Central memory CD4-positive, alpha-beta T cell (primary cell): ENCODE measurements at regions not wholly inside any gene's neighbourhood (a gene's known extent, or its start where the extent isn't known, plus 50 kb on each side); places are given as distances from the start of the nearest gene placed in this dataset.

Source experiments
- DNase-seq: peaks from one replicate; pipeline ENCODE4 v3.0.0; 2022

DNA sequence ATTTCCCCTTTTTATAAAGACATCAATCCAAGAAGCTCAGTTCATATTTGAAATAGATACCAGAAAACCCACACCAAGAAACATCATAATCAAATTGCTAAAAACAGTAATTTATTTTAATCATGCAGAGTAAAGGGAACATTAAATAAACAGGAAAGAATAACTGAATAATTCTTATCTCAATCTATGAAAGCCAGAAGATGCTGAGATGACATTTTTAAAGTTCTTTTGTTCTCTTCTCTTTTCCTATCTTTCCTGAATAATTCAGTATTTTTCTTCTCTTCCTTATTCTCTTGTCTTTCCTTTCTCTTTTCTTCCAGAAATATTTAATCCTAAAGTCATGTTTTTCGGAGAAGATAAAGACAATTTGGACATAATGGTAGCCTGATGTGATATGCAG lies 259.0 kb upstream of the OPRM1 start:
- DNase-seq, result no peak

DNA sequence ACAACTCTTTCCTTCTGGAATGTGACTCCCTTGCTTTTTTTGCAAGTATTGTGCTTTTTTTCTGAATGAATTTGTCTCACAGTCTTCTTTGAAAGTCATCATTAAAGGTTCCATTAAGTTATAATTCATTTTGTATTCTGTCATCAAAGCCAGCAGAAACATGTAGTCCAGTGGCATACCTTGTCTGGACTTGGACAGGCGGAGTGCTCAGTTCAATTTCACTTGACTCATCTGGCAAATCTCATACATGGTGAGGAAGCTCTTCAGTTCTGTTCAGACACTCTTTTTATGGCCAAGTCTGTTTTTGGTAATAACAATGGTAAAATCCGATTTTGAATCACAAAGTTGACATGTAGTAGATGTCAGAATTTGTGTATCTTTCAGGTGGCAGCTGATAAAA lies 260.8 kb upstream of the OPRM1 start:
- no peak for DNase-seq

DNA sequence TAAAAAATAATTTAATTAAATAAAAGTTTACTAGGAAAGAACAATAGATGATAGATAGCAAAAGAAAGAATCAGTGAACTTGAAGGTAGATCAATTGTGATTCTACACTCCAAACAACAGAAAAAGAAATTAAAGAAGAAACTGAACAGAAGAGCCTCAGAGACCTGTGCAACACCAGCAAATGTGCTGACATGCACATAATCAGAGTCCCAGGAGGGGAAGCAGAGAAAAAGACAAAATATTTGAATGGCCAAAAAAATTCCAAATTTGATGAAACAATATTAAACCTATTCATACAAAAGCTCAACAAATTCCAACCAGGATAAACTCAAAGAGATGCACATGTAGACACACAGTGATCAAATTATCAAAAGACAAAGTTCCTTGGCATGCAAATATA lies 267.5 kb upstream of the OPRM1 start:
- DNase-seq, result no peak

DNA sequence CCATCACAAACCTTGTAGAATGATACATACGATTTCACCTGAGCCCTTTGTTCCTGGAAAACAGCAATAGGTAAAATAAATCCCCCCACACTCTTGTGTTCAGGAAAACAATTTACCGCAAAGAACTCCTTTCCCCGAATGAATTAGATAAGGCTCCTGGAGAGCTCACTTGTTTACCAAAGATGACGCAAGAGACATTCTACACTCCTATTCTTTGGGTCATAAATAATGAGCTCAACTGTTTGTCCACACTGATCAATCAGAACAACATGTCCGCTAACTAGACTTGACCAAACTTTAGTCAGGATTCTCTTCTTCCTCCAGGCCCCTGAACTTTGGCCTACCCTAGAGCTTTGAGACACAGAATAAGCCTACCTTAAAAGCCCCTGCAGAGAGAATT lies 271.9 kb upstream of the OPRM1 start:
- DNase-seq, result no peak

DNA sequence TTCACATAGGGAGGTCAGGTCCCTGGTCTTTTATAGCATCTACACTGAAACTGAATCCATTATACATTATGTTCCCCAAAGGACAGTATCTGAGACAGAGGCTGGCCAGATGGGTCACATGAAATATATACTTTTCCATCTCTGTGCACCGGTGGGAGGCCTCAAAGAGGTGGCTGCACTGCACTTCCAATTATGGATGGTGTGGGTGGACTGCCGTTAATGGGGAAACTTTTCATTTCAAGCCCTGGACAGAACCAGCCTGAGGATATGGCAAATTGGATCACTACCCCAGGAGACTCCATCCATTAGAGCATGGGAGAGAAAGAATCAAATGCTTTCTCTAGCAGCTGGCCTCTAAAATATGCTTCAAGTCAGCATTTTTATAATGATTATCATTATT lies 280.5 kb upstream of the OPRM1 start:
- DNase-seq, result no peak

DNA sequence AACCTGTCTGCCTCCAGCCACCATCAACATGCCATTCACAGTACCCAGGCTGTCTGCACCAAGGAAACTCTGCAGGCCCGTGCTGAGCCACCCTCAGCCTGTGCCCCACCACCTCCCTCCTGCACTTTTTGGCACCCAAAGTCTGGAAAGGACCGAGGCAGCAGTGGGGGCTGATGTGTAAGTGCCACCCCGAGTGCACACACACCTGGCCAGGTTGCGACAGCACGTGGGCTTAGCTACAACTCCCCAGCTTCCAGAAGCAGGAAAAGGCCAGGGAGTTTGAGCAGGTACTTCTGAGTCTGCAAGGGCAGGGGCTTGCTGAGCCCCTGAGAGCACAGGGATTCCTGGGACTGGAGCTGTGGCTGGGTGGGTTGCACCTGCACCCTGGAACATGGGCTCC lies 303.3 kb upstream of the OPRM1 start:
- no peak for DNase-seq

DNA sequence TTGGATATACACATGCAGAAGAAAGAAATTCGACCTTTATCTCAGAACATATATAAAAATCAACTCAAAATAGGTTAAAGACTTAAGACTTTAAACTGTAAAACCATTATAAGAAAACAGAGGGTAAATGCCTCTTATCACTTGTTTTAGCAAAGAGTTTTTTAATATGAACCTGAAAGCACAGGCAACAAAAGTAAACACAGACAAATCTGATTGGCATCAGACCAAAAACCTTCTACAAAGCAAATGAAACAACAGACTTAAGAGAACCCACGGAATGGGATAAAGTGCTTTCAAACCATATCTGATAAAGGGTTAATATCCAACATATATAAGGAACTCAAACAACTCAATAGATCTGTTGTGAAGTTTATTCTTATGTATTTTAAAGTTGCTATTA lies 309.9 kb upstream of the OPRM1 start:
- DNase-seq, result no peak

DNA sequence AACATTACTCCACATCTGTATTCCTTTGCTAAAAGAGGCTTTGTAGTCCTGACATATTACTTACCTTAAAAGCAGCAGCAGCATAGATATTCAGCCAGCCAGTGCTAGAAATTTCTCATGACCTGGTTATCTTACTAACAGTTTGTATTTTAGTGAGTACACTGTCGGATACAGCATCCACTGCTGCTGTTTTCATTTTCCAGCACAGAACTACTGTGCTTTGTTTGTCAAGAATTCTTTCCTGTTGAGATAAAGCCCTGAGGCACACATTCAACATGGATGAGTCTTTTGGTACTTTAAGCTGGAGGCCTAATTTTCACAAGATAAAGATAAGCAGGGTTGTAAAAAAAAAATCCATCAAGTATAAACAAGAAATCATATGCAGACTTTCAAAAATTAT lies 311.2 kb upstream of the OPRM1 start:
- no peak for DNase-seq

DNA sequence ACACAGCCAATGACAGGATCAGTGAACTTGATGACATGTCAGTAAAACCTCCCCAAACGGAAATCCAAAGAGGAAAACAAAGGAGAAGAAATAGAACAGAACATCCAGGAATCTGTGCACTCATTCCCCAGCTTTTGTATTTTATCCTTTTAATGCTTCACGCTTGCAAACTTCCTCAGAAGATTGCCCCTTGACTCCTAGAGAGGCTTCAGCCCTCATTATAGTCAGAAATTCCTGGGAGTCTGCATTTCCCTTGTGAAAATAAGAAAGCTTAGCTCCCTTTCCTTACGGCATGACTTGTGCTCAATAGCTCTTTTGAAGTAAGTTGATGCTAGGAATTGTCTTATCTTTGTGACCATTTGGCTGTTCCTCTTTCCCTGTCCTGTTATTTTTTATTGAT lies 313.6 kb upstream of the OPRM1 start:
- no peak for DNase-seq

DNA sequence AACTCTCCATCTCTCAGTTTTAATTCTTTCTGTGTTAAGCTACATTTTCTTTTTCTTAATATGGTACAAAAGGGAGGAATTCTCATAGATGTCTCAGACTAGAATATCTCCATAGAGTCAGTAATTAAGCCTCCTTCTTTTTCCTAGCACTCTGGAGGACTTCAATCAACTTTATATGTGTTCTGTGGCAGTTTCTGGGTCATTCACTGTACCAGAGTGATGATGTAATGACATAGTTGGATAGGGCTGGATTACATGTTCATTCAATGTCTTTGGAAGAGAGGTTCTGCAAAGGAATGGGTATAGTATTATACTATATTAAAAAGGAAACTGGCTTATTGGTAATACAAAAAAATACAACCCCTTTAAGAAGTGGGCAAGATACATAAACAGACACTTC lies 318.3 kb upstream of the OPRM1 start:
- DNase-seq, result no peak

DNA sequence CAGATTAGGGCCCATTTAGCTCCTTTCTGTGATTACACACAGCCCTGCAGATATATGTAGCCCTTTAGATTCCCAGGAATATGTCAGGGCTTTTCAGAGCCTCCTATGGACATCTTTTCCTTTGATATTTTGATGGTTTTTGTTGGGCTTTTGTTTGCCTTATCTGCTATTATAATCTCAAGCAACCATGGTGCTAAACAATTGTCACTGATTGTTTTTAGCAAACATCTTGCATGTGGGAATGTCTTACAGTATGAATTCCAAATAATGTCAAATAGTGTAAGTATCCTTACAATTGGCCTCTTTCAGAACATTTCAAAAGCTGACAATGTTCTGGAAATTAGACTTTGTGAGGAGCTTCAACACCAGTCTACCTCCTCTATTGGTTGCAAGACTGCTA lies 333.6 kb upstream of the OPRM1 start:
- no peak for DNase-seq

DNA sequence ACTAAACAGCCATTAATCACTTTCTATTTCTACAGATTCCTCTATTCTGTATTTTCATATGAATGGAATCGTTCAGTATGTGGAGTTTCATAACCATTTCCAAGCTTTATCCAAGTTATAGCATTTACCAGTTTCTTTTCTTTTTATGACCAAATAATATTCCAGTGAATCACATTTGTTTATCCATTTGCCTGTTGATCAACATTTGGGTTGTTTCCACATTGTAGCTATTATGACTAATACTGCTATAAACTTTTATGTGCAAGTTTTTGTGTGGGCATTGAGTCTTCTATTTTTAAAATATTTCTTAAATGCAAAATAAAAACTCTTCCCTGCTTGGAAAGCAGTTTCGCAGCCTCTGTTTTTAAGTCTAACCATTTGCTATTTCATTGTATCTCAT lies 336.4 kb upstream of the OPRM1 start:
- DNase-seq, result no peak

DNA sequence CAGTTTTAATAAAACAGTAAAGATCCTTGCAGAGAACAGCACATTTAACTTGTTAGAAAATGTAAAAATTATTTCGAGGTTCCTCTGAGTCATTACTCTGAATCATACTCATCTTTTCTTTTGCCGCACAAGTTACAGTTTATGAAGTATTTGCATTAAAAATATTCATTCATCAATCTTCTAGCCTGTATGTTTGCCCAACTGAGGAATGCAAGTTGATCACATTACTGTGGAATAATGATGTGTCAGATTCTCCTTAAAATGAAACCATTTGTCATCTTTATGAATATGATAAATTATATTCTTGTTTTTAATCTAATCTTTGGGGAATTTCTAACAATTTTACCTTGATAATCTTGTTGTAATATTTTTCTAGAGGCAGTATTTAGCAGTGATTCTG lies 340.4 kb upstream of the OPRM1 start:
- no peak for DNase-seq

DNA sequence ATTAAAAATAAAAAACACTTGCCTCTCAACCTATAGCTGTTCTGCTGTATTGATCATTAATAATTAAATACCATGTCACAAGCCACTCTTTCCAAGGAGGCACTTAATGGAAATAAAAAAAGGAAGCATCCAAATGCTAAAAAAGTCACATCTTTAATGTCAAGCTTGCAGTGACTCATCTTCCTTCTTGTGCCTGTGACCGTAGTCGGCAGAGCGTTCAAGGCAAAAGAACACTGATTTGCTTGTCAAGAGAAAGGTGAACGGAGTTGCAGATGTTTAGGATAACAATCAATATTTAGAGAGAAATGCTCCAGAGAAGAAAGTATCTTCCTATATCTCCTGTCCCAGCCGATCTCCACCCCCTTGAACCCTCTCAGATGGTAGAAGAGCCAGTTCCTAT lies 341.0 kb upstream of the OPRM1 start:
- no peak for DNase-seq

DNA sequence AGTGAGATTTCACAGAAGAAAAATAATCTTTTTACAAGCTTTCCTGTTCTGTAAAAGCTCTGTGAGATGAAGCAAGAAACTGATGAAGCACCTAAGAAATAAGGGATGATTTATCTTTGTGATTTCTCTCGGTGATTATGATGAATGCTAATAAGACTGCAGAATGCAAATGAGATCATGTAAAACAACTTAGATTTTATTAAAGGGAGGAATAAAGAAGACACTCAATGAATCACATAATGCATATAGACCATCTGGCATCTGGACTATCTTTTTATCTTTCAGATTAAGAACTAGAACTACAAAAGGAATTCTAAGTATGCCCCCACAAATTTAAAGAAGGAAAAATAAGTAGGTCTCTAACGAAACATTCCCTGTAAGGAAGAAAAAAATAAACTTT lies 361.5 kb upstream of the OPRM1 start:
- DNase-seq, result no peak

DNA sequence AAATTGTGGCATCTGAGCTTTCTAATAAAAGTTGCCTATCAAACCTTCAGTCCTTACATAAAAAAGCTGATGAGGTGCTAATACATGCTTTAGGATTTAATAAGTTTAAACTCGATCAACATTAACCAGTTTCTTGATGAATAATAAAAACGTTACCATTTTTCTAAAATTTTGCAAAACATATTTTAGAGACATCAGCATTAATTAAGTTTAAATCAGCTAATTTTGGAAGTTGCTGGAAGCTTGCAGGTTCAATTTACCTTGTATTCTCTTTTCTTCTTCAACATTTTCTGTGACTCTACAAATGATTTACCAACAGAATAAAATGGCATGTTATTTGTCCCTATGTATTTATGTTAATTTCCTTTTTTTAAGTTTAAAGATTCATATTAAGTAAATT lies 365.3 kb upstream of the OPRM1 start:
- DNase-seq, result no peak

DNA sequence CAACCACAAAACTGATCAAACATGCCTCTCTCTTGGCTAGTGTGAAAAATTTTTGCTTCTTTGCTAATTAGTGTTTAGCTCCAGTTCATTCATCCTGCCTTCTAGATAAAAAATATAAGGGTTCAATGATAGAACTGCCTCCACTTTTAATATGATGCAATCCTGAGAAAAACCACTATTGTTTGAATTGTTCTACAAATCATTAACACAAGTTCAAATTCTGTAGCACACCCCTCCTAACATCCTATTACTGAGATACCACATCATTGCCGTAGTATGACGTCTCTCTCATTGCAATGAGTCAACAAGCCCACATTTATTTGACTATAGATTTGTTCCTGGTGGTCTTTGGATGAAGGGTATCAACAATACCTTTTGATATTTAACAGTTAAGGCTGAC lies 365.8 kb upstream of the OPRM1 start:
- DNase-seq, result no peak

DNA sequence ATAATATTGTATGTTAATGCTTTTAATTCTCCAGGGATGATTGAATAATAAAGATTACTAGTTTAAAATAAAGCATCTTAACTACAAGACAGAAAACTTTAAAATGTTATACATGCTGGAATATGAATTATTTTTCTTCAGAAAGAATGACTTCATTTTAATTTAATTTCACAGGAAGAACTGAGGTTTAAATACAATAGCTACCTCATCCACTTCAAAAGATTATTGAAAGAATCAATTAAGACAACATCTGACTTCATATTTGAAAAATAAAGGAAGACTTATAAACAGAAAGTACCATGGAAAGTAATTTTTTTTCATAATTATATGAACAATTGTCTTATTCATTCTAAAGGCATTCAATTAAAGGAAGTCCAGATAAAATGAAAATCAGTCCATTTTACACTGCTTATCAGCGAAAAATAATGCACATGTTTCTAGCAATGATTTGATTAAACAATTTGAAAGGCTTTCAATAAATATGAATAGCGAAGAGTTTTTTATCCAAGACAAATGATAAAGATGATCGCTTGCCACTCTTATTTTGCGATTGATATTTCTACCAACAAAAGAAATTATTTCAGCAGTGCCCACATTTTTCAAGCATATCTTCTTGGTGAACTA lies 368.5 kb upstream of the OPRM1 start:
- no peak for DNase-seq

DNA sequence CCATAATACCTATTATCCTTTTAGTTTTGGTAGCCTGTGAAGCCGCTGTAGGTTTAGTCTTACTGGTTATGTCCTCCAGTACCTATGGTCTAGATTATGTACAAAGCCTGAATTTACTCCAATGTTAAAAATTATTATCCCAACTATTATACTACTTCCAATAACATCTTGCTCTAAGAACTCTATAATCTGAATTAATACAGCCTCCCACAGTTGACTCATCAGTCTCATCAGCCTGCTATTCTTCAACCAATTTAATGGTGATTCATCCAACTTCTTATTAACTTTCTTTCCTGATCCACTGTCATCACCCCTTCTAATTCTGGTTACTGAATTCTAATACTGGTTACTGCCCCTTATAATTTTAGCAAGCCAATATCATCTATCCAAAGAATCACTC lies 370.3 kb upstream of the OPRM1 start:
- DNase-seq, result no peak

DNA sequence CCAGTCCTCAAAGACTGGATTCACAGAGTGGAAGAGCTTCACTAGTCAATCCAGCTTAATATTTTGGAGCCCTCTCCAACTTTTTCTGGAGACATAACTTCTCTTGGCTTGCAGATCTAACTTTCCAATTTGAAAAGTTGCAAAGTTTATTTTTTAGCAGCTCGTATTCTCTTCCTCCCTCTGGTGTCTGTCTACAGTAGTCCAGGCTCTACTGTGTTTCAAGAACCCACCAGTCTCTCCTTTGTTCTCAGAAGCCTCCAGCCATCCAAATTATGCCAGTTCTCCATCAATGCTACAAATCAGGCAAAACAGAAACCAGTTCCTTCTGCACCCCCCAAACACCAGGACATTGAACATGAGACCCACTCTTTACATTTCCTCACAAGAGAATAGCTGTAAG lies 376.1 kb upstream of the OPRM1 start:
- no peak for DNase-seq

DNA sequence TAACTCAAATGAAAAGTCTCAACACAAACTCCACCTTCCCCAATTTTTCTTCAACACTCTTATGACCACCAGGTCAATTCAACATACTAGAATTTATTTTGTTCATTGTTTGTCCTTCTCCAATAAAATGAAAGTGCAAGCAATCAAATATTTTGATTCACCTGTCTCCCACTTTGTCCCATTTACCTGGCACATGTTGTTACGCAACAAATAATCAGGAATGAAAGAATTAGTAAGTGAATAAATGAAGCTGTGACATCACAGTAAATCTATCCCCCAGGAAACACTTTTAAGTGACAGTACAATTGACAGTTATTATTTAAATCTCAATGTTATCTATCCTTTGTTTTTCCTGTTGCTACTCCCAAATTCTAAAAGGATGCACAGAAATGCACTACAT lies 393.7 kb upstream of the OPRM1 start:
- no peak for DNase-seq

DNA sequence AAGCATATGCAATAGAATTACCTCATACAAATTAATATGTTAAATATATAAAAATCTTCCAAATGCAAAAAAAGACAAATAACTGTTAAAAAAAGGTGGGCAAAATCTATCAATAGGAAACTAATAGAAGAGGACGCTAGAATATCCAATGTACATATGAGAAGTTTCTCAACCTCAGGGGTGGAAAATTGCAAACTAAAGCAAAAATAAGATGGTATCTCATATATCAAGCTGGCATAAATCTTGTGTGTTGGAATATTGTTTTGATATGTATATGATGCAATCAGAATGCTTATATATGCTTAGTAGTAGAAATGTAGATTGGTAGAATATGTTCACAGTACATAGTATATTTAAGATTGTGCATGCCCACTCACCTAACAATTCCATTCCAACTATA lies 395.0 kb upstream of the OPRM1 start:
- no peak for DNase-seq

DNA sequence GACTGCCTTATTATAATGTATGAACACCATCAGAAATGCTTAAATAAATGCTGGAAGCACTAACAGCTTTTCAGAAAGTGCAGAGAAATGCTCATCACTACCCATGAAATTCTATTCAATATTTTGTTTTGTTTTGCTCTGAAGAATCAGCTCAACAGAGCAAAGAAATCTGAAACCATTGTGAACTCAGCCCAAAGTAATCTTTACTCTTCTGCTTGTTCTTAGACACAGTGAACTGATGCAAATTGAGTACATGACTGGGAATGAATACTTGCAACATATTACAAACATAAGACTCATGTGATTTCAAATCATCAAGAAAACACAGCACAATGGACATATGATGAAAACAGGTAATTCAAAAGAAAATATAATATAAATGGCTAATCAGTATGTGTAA lies 404.6 kb upstream of the OPRM1 start:
- no peak for DNase-seq

DNA sequence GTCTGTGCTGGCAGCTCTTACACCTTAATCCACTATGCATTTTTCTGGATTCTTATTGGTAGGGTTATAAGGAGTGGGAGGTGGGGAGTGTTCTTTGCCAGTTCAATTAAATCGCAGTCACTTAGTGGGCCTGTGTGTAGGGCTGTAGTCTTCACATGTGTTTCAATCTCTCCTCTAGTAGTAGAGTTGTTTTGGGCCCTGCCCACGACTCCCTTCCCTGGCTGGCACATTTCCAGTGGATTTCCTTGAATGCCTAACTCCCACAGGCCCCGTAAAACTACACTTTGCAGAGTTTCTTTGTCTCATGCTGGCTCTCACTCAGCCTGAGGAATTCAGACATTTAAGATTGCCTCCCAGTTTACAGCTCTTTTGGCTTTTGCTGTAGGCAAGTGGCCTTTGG lies 414.0 kb upstream of the OPRM1 start:
- DNase-seq, result no peak

DNA sequence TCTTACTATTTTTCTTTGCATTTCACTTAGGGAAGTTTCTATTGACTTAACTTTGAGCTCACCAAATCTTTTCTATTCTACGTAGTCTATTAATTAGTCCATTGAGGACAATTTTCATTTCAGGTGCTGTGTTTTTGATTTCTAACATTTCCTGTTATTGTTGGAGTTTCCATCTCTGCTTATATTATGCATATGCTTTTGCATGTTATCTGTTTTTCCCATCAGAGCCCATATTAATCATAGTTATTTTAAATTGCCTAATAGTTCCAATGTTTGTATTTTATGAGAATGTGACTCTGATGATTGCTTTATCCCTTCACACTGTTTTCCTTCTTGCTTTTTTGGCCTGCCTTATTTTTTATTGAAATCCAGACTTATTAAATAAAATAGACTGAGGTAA lies 414.5 kb upstream of the OPRM1 start:
- no peak for DNase-seq

DNA sequence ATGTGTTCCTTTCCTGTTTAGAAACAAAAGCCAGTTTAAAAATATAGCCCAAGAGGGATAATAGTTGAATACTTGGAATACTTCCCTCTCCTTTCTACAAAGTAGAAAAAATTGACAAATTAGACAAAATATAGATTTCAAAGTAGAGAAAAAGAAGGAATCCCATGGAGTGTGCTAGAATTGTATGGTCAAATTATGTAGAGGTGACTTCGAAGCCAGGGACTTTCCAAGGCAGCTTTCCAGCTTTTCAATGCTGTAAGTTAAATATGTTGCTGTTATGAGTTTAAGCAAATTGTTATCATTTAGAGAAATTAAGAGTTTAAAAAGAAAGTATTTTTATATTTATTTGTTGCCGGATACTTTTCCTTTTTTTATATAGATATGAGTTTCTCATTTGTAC lies 415.5 kb upstream of the OPRM1 start:
- no peak for DNase-seq
